Kidney (tissue), 13 donors: ENCODE measurements at regions not wholly inside any gene's neighbourhood (a gene's known extent, or its start where the extent isn't known, plus 50 kb on each side); places are given as distances from the start of the nearest gene placed in this dataset.

Source experiments
- DNase-seq, 5 donors: peaks; one replicate each; pipeline ENCODE4 v3.0.0-alpha.2; 2013 to 2020
- FAIRE-seq: peaks from 2 replicates; lab custom pipeline; 2012; peaks lifted over from hg19 to GRCh38; lab: Jason Lieb, UNC
- H3K27ac ChIP-seq, 2 donors: one replicate each; pipeline ENCODE4 v1.7.0; 2013; ENCODE audit warnings: low read depth in 2 of 2, low read length in 2 of 2, inconsistent platforms in 1 of 2
- H3K27me3 ChIP-seq: one replicate; pipeline ENCODE4 v1.7.1; 2013; ENCODE audit warnings: low read length, inconsistent platforms; ENCODE audit not compliant: control insufficient read depth, insufficient read depth
- H3K36me3 ChIP-seq, 3 donors: one replicate each; pipeline versions ENCODE4 v1.7.0 to v1.7.1; 2013; ENCODE audit warnings: low read length in 3 of 3, control low read depth in 1 of 3, inconsistent platforms in 1 of 3; ENCODE audit not compliant: insufficient read depth in 3 of 3, control insufficient read depth in 2 of 3
- H3K4me1 ChIP-seq, 3 donors: one replicate each; pipeline versions ENCODE4 v1.7.0 to v1.7.1; 2013; ENCODE audit warnings: low read length in 3 of 3, inconsistent platforms in 1 of 3, low read depth in 1 of 3; ENCODE audit not compliant: control insufficient read depth in 2 of 3, insufficient read depth in 2 of 3
- H3K4me3 ChIP-seq, 3 donors: one replicate each; pipeline versions ENCODE4 v1.7.0 to v1.8.1; 2013; ENCODE audit warnings: low read length in 3 of 3, control low read depth in 1 of 3, inconsistent platforms in 1 of 3
- H3K9ac ChIP-seq, 3 donors: one replicate each; pipeline versions ENCODE4 v1.7.0 to v1.7.1; 2013; ENCODE audit warnings: low read length in 3 of 3, control low read depth in 1 of 3, inconsistent platforms in 1 of 3
- H3K9me3 ChIP-seq, 3 donors: one replicate each; pipeline versions ENCODE4 v1.7.0 to v1.7.1; 2013; ENCODE audit warnings: low read length in 3 of 3, control low read depth in 1 of 3, inconsistent platforms in 1 of 3; ENCODE audit not compliant: control insufficient read depth in 2 of 3, insufficient read depth in 1 of 3
- intact Hi-C: fragments of 100-400 bp; cut with DNase I; formaldehyde crosslinking; loops from one replicate; pipeline ENCODE4 v1.11.1; 2022
- TF ChIP-seq, protein P1 (sequence below): IDR thresholded peaks from 3 replicates; pipeline ENCODE4 v1.5.1; 2012; ENCODE audit warnings: mild to moderate bottlenecking, moderate library complexity, borderline replicate concordance; ENCODE audit not compliant: insufficient read depth; ENCODE audit errors: extremely low read depth
- donor health status: control.
- donor health status: control.
- donor health status: control.
- donor health status: control.
- donor health status: control.
- donor health status: DM: yes; HTN: yes; CAD: no.
- donor health status: Normal renal cell carcinoma (clear cell type).

DNA sequence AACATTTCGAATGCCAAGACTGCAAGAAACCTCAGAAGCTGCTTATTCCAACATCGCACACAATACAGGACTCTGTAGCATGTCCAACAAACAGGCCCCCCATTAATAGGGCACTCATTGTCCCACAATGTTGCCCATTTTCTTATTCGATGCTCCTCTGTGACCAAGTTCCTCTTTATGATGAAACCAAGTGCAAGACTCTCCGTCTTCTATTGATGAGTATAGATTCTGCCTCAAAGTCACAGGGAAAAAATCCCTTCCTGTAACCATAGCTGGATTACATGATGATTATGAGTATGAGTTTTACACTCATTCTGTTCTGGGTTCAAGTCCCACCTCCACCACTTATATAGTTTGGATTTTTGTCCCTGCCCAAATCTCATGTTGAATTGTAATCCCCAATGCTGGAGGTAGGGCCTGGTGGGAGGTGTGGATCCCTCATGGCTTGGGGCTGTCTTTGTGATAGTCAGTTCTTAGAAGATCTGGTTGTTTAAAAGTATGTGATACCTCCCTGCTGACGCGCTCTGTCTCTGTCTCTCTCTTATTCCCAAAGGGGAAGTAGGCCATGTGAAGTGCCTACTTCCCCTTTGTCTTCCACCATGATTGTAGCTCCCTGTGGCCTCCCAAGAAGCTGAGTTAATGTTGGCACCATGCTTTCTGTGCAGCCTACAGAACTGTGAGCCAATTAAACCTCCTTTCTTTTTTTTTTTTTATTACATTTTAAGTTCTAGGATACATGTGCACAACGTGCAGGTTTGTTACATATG is 148.7 kb downstream of the OSR1 start:
- Histone ChIP-seq H3K9ac (no peak overlapping the region), H3K36me3 (no peaks in the 10 kb centered on the region), H3K4me1 (no peaks in the 10 kb centered on the region), H3K4me3 (no peak overlapping the region), H3K27me3 (no peaks in the 10 kb centered on the region), H3K27ac (no peak overlapping the region), H3K9me3 (no peaks in the 10 kb centered on the region)
- TF ChIP-seq, protein P1, sequence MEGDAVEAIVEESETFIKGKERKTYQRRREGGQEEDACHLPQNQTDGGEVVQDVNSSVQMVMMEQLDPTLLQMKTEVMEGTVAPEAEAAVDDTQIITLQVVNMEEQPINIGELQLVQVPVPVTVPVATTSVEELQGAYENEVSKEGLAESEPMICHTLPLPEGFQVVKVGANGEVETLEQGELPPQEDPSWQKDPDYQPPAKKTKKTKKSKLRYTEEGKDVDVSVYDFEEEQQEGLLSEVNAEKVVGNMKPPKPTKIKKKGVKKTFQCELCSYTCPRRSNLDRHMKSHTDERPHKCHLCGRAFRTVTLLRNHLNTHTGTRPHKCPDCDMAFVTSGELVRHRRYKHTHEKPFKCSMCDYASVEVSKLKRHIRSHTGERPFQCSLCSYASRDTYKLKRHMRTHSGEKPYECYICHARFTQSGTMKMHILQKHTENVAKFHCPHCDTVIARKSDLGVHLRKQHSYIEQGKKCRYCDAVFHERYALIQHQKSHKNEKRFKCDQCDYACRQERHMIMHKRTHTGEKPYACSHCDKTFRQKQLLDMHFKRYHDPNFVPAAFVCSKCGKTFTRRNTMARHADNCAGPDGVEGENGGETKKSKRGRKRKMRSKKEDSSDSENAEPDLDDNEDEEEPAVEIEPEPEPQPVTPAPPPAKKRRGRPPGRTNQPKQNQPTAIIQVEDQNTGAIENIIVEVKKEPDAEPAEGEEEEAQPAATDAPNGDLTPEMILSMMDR: no peak
- intact Hi-C loops: no loop called here
- no peak for FAIRE-seq
- DNase-seq: no peak

DNA sequence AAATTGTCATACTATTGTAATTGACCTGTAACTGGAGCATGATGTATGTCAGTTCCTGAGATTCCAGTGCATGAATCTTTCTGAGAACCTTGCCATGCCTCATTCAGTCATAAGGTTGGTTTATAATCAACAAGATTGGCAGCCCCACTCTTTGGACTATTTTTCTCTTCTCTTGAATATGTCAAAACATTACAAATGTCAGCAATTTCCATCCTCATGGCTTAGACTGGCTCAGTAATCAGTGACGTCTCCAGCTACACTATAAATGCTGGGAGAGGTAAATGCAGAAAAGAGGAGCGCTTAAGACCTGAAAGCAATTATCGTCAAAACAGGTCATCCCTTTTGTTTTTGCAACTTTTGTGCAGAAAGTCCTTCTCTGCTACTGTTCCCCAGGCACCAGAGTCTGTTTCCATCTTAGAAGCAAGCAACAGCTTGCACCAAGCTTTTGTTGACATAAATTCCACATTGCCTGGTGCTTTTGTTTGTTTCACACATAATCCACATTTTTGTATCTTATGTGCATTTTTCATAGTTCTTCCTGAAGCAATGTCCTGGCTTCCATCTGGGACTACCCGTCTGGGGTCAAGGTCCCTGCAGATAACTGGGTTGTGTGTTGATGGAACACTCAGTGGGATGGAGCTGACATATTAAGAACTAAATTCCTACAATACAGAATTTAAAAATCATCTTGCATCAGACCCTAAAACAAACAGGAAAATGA is 149.8 kb downstream of the OSR1 start:
- no peak for FAIRE-seq
- Histone ChIP-seq H3K4me1 (no peaks in the 10 kb centered on the region), H3K36me3 (no peaks in the 10 kb centered on the region), H3K27ac (no peak overlapping the region), H3K4me3 (no peak overlapping the region), H3K9me3 (no peaks in the 10 kb centered on the region), H3K9ac (no peak overlapping the region), H3K27me3 (no peaks in the 10 kb centered on the region)
- intact Hi-C loops: no loop called here
- TF ChIP-seq, protein P1: no peak
- no peak for DNase-seq

DNA sequence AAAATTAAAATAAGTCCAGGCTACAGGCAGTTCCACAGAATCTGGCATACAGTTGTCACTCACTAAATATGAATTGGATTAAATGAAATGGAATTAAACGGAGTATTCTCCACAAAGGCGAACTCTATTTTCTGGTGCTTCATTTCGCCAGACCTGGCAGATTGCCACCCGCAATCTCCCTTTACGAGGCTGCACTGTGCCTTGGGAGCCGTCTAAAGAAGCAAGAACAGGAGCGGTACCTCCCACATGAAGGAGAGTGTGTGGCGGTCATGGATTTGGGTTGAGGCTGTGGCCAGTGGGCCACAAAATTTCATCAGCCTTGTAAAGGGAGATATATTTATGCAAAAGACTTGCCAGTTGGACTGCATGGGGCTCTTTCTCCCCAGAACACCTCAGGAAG is 151.0 kb downstream of the OSR1 start:
- TF ChIP-seq, protein P1: no peak
- FAIRE-seq: no peak
- no peaks in the 10 kb centered on the region for H3K36me3 ChIP-seq
- H3K4me3 ChIP-seq: no peak overlapping the region
- no peak overlapping the region for H3K9ac ChIP-seq
- no peaks in the 10 kb centered on the region for H3K9me3 ChIP-seq
- no peak for DNase-seq
- H3K27me3 ChIP-seq: no peaks in the 10 kb centered on the region
- intact Hi-C loops: no loop called here
- H3K4me1 ChIP-seq: no peaks in the 10 kb centered on the region
- no peak overlapping the region for H3K27ac ChIP-seq
